Activated T-cell treated with anti-CD3 and anti-CD28 coated beads for 48 hours (primary cell): ENCODE measurements at regions not wholly inside any gene's neighbourhood (a gene's known extent, or its start where the extent isn't known, plus 50 kb on each side); places are given as distances from the start of the nearest gene placed in this dataset.
"Not testable (repeated sequence)": the region's sequence is repeated elsewhere in the genome, so short reads cannot be mapped to it uniquely, and the experiment has no call there.

ENCODE experiments used
- DNase-seq: peaks from one replicate; pipeline ENCODE4 v3.0.0-alpha.2; 2020; ENCODE audit warnings: low read depth

DNA sequence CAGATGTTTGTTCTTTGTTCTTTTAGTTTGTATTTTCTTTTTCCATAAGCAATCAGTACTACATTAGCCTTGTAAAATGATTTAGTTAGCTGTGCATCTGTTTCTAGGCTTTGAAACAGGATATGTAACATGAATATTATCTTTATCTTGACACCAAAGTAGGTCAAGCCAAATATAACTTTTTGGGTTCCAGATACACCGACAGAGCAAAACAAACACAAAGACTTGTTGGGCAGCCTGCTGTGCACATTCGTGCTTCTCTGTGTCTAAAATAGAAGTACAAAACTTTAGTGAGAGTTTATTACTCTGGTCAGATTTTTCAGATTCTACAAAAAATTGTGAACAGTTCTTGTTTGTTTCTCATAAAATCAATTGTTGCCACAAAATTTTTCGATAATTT lies 1059.3 kb upstream of the GYPC start:
- DNase-seq = no peak

DNA sequence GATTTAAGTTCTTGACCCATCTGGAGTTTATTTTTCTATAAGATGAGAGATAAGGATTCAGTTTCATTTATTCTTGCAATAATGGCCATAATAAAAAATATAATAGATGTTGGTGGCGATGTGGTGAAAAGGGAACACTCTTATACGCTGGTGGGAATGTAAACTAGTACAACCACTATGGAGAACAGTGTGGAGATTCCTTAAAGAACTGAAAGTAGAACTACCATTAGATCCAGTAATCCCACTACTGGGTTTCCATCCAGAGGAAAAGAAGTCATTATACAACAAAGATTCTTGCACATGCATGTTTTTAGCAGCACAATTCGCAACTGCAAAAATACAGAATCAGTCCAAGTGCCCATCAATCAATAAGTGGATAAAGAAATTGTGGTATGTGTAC lies 1040.5 kb upstream of the GYPC start:
- no peak for DNase-seq

DNA sequence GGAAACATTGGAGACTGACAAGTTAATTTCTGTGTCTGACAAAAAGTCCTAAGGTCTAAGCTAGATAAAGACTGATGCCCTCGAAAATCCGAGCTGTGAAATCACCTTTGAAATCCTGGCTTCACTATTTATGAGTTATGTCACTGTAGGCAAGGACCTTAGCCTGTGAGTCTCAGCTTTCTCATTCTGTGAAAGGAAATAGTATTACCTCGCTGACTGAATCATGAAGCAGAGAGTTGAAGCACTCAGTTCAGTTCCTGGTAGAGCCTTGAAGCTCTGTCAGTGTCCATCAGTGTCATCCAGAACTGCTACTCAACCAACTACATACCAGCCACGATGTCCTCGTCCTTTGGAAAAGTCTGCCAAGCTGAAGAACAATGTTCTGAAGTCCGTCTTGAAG lies 1025.6 kb upstream of the GYPC start:
- no peak for DNase-seq

DNA sequence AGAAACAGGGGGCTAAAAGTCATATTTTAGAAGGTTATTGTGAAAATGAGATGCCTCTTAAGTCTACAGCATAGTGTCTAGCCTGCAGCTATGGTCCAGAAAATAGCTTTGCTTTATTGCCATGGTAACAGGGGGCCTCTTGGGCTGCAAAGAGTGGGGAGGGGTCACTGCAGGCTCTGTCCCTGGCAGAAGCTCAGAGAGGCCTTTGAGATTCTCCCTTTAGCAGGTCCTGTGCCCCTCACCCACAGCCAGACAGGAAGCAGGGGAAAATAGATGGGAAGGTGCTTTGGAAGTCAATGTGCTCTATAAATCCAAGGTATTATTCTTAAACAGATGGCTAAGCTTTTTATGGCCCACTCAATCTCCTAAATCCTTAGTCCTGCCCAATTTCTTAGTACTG lies 1021.3 kb upstream of the GYPC start:
- DNase-seq = no peak

DNA sequence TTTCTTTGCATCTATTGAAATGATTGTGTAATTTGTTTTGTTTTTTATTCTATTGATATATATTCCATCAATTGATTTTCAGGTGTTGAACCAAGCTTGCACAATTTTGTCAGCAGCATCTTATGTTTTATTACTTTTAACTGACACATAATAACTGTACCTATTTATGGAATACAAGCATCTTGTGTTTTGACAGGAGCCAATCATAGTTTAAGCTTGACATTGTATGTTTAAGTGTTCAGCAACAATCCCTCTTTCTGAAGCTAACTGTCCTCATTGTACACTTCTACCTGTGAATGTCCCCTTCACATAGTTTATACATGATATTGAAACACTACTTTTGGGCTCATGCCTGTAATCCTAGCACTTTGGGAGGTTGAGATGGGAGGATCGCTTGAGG lies 1017.6 kb upstream of the GYPC start:
- no peak for DNase-seq

DNA sequence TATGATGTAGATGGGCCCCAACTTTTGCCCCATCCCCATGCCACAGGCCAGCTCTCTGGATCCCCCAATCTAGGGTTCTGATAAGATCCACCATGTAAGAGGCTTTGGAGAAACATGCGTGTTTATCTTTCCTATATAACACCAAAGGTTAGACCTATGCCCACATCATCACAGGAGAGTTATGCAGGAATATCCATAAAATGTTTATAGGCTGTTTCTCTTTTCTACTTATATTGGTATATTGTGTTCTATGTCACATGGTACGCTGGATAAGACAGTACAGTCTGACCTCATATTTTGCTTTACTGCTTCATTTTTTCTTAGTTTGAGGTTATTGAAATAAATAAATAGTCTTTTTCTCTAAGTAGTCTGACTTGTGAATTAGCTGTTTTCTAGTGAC lies 1013.9 kb upstream of the GYPC start:
- DNase-seq = no peak

DNA sequence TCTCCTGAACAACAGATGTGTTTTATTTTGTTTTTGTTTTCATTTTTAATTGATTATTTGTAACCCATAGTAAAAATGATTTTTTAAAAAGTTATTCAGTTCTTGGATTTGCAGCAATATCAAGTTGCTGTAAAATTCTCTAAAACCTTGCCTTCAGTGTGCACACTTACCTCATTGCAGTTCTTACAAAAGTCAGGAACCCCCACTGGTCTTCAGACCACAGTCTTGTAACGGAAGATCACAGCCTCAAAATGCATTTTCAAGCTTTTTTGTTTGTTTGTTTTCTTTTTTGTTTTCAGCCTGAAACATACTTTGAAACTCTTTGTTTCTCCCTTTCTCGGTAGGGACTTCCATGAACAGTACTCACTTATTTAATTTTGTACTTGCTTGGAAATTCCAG lies 1012.8 kb upstream of the GYPC start:
- no peak for DNase-seq

DNA sequence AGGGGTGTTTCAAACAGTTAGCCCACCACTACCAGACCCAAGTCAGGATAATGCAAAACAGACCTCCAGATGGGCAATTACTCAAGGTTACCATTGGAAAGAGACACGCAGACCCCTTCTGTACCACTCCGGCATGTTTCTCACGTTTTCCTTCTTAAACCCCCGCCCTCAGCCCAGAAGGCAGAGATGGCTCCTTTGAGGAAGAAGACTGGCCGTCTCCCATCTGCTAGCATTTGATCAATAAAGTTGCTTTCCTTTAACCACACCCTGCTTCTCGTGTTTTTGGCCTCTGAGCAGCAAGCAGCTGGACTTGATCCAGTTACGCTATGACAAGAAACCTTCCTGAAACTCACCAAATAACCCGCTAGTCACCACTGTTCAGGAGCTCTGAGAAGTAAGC lies 1012.4 kb upstream of the GYPC start:
- DNase-seq = no peak

DNA sequence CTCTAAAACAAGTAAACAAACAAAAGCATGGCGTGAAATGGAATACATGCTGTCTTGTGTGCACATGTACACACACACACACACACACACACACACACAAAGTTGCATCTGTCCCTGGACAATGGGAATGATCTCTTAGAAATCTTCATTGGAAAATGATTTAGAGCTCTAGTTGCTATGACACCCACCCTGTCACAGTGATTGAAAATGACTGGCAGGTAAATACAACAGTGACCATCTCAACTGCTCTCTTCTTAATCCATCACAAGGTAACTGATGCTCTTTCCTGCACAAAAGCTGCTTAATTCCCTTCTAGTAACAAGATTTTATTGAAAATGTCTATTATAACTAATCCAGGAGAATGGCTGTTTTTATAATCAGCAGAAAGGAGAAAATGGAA lies 1011.7 kb upstream of the GYPC start:
- DNase-seq = no peak

DNA sequence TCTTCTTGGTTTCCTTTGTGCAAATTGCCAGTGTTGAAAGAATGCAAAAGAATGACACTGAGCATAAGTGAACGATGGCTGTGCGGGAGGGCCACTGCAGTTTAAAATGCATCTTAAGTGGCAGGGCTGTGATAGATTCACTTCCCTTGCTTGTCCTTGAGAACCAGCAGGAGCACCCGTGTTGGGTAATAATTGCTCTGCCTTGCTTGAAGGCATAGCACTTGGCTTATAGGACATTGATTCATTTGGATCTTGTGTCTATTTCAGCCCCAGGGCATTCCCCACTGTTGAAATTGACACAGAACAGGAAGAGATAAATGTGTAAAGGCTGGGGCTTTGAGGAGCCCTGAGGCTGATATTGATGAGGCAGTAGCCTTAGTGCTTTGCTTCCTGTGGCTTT lies 1003.7 kb upstream of the GYPC start:
- DNase-seq = no peak

DNA sequence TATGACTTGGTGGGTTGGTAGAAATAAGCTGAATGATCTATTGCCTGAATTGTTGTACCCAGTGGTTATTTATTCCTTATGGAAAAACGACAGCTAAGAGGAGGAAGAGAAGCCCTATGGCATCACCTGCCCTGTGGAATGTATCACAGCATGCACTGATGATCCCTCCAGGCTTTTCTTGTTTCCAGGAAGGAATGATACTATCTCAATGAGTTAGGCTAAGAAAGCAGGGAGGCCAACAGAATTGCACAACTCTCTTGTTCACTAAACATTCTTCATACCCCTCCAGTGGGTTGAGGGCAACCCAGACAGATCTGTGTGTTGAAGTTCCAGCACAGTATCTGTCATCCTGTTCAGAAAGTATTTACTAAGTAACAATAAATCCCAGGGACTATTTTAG lies 1001.7 kb upstream of the GYPC start:
- DNase-seq = no peak

DNA sequence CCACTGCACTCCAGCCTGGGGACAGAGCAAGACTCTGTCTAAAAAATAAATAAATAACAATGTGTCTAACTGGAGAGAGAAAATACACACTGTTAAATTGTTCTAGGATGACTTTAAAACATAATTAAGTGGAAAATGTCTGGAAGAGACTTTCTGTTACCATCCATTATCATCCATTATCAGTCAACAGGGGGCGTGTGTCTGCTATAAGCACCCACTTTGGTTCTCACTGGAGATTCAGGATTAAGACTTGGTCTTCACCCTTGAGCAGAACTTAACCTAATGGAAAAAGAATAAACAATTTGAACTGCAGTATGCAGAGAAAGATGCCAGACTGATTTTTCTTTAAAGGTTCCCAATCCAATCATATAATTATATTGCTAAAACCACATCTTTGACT lies 999.8 kb upstream of the GYPC start:
- DNase-seq = no peak

DNA sequence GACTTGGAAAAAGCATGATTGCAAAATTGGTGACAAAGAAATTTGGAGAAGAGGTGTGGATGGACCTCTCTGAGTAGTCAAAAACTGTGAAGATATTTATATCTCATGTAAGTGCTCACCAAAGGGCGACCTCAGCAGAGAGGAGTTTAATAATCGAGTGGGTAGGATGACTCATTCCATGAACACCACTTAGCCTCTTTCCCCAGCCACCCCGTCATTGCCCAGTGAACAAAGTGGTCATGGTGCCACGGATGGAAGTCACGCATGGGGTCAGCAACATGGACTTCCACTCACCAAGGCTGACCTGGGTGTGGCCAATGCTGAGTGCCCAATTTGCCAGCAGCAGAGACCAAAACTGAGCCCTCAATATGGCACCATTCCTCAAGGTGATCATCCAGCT lies 997.4 kb upstream of the GYPC start:
- no peak for DNase-seq

DNA sequence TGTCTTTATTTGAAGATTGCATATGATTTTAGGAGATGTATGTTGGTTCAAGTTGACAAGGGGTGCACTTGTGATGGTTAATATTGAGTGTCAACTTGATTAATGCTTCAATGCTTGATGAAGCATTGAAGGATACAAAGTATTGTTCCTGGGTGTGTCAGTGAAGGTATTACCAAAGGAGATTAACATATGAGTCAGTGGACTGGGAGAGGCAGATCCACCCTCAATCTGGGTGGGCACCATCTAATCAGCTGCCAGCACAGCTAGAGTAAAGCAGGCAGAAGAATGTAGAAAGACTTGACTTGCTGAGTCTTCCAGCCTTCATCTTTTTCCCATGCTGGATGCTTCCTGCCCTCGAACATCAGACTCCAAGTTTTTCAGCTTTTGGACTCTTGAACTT lies 995.6 kb upstream of the GYPC start:
- DNase-seq = not testable (repeated sequence)

DNA sequence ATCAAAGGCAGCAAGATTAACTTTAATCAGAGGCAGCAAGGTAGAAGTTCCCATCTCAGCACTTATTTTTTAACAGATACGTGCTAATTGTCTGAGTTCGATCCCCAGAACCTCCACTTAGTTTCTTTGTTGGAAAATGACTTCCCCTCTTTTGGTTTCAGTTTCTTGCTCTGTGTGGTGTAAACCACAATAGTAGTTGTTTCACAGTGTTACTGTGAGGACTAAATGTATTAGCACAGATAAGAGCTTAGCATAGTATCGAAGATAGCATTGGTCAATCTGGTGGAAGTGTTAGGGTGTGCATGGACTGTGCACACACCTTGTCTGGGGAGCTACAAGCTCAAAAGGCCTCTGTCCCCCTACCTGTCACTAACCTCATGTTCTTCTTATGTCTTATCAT lies 988.3 kb upstream of the GYPC start:
- no peak for DNase-seq

DNA sequence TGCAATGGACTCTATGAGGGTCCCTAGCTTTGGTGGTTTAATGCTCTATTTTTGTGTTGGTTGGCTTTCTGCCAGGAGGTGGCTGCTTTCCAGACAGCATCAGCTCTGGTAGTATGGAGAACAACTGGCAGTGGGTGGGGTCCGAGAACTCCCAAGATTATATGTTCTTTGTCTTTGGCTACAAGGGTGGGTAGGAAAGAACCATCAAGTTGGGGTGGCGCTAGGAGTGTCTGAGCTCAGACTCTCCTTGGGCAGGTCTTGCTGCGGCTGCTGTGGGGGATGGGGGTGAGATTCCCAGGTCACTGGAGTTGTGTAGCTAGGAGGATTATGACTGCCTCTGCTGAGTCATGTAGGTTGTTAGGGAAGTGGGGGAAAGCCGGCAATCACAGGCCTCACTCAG lies 976.1 kb upstream of the GYPC start:
- DNase-seq = no peak

DNA sequence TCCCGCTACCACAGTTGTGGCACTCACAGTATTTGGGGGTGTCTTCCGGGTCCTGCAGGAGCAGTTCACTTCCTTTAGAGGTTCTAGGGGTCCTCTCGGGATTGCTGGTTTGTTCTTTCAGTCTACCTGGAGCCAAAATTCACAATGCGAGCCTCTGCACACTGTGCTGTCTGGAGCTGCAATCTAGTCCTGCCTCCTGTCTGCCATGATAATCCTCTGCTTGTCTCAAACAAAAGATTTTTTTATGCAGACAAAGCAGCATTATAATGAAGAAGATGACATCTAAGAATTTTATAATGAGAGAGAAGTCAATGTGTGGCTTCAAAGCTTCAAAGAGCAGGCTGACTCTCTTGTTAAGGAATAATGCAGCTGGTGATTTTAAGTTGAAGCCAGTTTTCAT lies 975.1 kb upstream of the GYPC start:
- DNase-seq = no peak

DNA sequence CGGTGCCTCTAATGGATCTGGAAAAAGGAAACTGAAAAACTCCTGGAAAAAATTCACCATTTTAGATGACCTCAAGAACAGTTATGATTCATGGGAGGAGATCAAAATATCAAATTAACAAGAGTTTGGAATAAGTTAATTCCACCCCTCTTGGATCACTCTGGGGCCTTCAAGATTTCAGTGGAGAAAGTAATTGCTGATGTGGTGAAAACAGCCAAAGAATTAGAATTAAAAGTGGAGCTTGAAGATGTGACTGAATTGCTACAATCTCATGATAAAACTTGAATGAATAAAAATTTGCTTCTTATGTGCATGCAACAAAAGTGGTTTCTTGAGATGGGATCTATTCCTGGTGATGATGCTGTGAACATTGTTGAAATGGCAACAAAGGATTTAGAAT lies 974.4 kb upstream of the GYPC start:
- no peak for DNase-seq

DNA sequence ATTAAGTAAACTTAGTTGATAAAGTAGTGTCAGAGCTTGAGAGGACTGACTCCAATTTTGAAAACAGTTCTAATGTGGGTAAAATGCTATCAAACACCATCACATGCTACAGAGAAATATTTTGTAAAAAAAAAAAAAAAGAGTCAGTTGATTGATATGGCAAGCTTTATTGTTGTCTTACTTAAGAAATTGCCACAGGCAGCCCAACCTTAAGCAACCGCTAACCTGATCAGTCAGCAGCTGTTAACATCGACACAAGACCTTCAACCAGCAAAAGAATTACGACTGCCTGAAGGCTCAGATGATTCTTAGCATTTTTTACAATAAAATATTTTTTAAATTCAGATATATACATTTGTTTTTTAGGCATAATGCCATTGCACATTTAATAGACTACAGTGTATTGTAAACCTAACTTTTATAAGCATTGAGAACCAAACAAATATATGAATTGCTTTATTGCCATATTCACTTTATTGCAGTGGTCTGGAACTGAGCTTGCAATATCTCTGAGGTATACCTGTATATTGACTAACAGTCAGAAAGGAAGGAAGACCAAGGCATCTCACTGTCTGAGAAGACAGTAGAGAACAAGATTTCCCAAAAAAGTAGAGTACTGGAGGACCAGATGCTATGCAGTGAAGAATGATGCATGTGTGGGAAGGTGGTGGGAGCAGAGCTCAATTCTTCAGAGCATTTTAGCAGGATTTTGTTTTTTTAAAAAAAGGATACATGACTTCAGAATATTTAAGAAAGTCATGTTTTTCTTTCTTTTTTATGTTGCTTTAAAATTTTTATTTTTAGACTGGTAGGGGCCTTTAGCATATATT lies 973.8 kb upstream of the GYPC start:
- DNase-seq = no peak

DNA sequence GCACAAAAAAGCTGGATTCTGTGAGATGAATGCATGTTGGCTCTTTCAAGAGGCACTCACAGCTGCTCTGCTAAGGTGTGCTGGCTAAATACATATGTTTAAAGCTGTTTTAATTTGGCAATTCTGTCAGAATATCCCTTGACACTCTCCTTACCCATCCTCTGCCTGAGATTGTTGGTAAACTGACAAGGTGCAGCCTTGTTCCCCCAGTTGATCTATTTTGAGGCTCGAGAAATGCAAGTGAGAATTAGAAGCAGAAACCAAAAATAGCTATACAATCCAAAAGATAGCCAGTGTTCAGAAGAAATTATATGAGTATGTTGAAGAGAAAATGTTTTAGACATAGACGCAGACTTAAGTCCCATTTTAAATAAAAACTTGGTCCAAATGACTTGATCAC lies 971.7 kb upstream of the GYPC start:
- no peak for DNase-seq

DNA sequence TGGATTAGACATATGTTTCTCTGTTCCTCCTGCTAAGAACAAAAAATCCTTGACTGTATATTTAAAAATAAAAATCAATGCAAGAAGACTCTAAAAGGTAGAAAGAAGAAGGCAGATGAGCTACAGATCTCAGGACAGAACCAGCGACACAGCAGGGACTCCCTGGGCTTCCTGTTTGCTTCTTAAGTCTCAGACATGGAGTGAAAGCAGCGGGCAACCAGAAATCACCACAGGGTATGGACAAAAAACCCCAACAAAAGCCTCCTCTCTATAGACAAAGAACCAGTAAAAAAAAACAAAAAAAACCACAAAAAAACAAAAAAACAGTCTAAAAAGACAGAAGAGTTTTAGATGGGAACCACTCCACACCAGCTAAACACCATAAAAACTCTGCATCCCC lies 971.0 kb upstream of the GYPC start:
- DNase-seq = no peak

DNA sequence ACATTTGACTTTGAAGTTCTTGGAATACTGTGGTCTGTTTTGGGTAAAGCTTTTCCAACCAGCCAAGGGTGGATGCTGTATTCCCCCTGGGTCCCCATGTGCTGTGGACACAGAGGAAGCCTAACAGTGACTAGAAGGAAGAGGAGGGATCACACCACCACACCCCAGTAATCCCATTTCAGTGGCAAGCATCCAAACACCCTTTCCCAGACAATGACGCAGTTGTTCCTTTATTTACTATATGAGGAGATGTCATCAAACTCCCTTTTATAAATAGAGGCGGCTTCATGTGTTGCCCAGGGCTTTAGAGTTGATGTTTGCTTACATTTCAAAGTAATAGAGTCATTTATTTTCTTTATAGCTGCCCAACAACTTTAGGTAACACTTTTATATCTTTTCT lies 959.4 kb upstream of the GYPC start:
- no peak for DNase-seq

DNA sequence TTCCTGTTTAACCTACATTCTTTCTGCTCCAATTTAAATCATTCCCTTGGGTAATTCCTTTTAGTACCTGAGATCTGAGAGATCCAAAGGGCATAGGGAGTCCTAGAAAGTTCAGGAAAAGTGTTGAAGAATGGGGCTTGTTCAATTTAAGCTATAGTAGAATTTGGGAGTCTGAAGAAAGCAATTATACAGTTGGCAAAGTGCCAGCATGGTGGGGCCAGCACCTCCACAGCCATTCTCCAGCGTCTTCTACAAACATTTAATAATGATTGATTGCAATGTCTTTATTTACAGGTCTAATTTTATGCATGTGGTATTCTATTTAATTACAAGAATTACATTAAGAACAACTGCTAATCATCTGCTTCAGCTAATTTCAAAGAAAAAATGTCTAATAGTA lies 957.7 kb upstream of the GYPC start:
- no peak for DNase-seq

DNA sequence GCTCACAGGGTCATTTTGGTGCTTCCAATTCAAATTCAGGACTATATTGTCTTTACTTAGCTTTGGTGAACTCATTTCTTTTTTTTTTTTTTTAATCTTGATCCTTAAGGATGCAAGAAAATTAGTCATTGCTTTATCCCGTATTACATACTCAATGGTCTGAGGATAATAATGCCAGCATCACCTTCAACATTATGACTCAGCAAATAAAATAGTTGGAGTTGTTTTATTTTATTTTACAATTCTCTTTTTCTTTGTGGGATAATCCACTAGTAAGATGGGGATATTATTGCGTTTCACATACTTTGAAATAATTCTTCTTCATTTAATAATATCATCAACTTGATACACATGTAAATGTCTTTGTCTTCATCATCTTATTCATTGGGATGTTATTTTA lies 954.9 kb upstream of the GYPC start:
- DNase-seq = no peak

DNA sequence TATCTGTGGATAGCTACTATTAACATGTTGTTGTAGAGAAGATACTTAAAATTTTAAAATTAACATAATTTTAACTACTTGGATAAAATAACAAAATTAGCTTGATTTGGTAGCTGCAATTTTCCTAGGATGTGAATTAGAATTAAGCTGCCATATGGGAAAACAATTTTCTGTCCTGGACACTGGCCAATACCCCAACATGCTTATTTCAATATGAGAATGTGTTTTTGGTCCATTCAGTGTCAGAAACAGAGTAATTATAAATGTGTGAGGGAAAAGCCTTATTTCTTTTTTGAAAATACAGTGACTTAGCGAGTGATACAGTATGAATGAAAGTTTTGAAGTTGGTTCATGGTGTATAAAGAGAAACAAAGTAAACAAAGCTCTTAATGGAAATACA lies 948.3 kb upstream of the GYPC start:
- DNase-seq = no peak
